Heart right ventricle (tissue), 16 donors: ENCODE measurements at regions not wholly inside any gene's neighbourhood (a gene's known extent, or its start where the extent isn't known, plus 50 kb on each side); places are given as distances from the start of the nearest gene placed in this dataset.

ENCODE experiments used
- ATAC-seq, 8 donors: fragments of 200-7000 bp; cut with Tn5 transposase; one replicate each; pipeline ENCODE4 v1.9.1; 2020; ENCODE audit warnings: mild to moderate bottlenecking in 8 of 8, moderate library complexity in 8 of 8, moderate number of reproducible peaks in 1 of 8
- DNase-seq, 2 donors: peaks; one replicate each; pipeline ENCODE4 v3.0.0-alpha.2; 2020
- H3K27ac ChIP-seq, 10 donors: fragments of 200-600 bp; sonication (generic) in 2 of 10; one replicate each; pipeline versions ENCODE4 v1.5.0 to v1.8.0; 2020 to 2022; ENCODE audit warnings: mild to moderate bottlenecking in 3 of 10
- H3K27me3 ChIP-seq, 7 donors: fragments of 200-600 bp; one replicate each; pipeline ENCODE4 v1.8.0; 2021 to 2022; ENCODE audit warnings: mild to moderate bottlenecking in 2 of 7
- H3K36me3 ChIP-seq, 9 donors: fragments of 200-600 bp; sonication (generic) in 1 of 9; one replicate each; pipeline versions ENCODE4 v1.5.0 to v1.8.0; 2020 to 2022; ENCODE audit warnings: mild to moderate bottlenecking in 2 of 9
- H3K4me1 ChIP-seq, 9 donors: fragments of 200-600 bp; sonication (generic) in 1 of 9; one replicate each; pipeline versions ENCODE4 v1.5.0 to v1.8.0; 2020 to 2022; ENCODE audit warnings: mild to moderate bottlenecking in 4 of 9
- H3K4me3 ChIP-seq, 10 donors: fragments of 200-600 bp; sonication (generic) in 2 of 10; one replicate each; pipeline versions ENCODE4 v1.5.0 to v1.8.0; 2020 to 2022; ENCODE audit warnings: mild to moderate bottlenecking in 7 of 10, moderate library complexity in 2 of 10
- H3K9me3 ChIP-seq, 11 donors: fragments of 200-600 bp in 10 of 11; sonication (generic) in 2 of 11; one replicate each; pipeline versions ENCODE4 v1.5.0 to v1.8.0; 2013 to 2022; ENCODE audit warnings: mild to moderate bottlenecking in 2 of 11, control low read depth in 1 of 11, moderate library complexity in 1 of 11
- CTCF ChIP-seq, 9 donors: fragments of 200-600 bp; sonication (generic) in 2 of 9; IDR thresholded peaks; one replicate each; pipeline versions ENCODE4 v1.5.0 to v1.8.0; 2021 to 2022; ENCODE audit warnings: antibody characterized with exemption in 9 of 9, mild to moderate bottlenecking in 5 of 9, moderate library complexity in 1 of 9
- WGBS, 2 donors: extraction: QIAGEN DNeasy Blood & Tissue Kit; methylation state at CpG; one replicate each; pipeline ENCODE4 v1.1.7; 2013; ENCODE audit warnings: inconsistent platforms in 1 of 2; 5-methylcytosine and 5-hydroxymethylcytosine counted together
- intact Hi-C, 10 donors: fragments of 100-400 bp; cut with DNase I; formaldehyde crosslinking; loops; one replicate each; pipeline versions ENCODE4 v1.11.1 to v1.14.2; 2022
- donor health status: Arrhythmogenic right ventricular cardiomyopathy.
- donor health status: ischemic (EF 13 %, LVEDD 7.1; RV severe dilation, severe dysfunction).
- donor health status: healthy with polysubstance abuse.
- donor health status: DM: no; HTN: yes; CAD: no.
- donor health status: DM: no; HTN: no; CAD: no.
- donor health status: ischemic (EF 25% LVEDD 6.9; RV normal size, moderate dysfunction).
- donor health status: ischemic (EF 25% LVEDD 5.7; RV mildly dilated, moderate dysfunction).
- donor health status: healthy.
- donor health status: DM: yes; HTN: yes; CAD: no.
- donor health status: Ischemic cardiomyopathy.
- donor health status: ischemic (EF 35%, LVEDD 5.7; RV mildly dilated, moderate dysfunction).
- donor health status: nonischemic (EF 11% LVEDD 7.7; RV severe dilation, severe dysfunction).
- donor health status: DM: yes; HTN: yes; CAD: no.
- donor health status: PGD.
- donor health status: ischemic (EF 29% LVEDD 5.4; RV normal size, mild dysfunction).
- donor health status: nonischemic (EF 23%, LVEDD 6.1; RV moderate dilation, normal function).

- Histone ChIP-seq H3K27ac (peak overlapping the region in 1 of 10 donors; percentile 18), H3K9me3 (no peaks in the 10 kb centered on the region), H3K4me1 (peaks cover 13 to 42% (median 31%) of the 10 kb centered on the region in 9 donors), H3K36me3 (no peaks in the 10 kb centered on the region), H3K4me3 (no peak overlapping the region), H3K27me3 (no peaks in the 10 kb centered on the region)
- DNase-seq, result no peak
- 69 to 75% methylated on average over 7 of the region's 7 CpGs for WGBS, 2 donors
- no peak for TF ChIP-seq CTCF (IDR thresholded peaks at IDR 0.05)
- ATAC-seq, result no peak
- intact Hi-C loops, result loop anchor here in 1 of 10 donors (10.0 kb wide), 1 partner anchor 113 kb away; no protein-coding TSS in a partner anchor
Measured at GRCh38 chr14:76941544-76941943, 87.0 kb downstream of the IRF2BPL start.

- Histone ChIP-seq H3K4me3 (no peak overlapping the region), H3K36me3 (no peaks in the 10 kb centered on the region), H3K27me3 (no peaks in the 10 kb centered on the region), H3K4me1 (peaks cover 13 to 42% (median 31%) of the 10 kb centered on the region in 9 donors), H3K9me3 (no peaks in the 10 kb centered on the region), H3K27ac (peak overlapping the region in 2 of 10 donors; percentile 15 to 26)
- TF ChIP-seq CTCF (IDR thresholded peaks at IDR 0.05), result no peak
- ATAC-seq (no peak), DNase-seq (no peak)
- intact Hi-C loops, result loop anchor here in 1 of 10 donors (10.0 kb wide), 1 partner anchor 115 kb away; no protein-coding TSS in a partner anchor
- 66 to 81% methylated on average over 8 of the region's 8 CpGs for WGBS, 2 donors
Measured at GRCh38 chr14:76940021-76940760, 88.3 kb downstream of the IRF2BPL start.

GRCh38 chr14:76939015-76939742 lies 89.3 kb downstream of the IRF2BPL start:
- no peak for TF ChIP-seq CTCF (IDR thresholded peaks at IDR 0.05)
- Histone ChIP-seq H3K27ac (peak overlapping the region in 1 of 10 donors; percentile 26), H3K9me3 (no peaks in the 10 kb centered on the region), H3K36me3 (no peaks in the 10 kb centered on the region), H3K4me3 (no peak overlapping the region), H3K4me1 (peaks cover 13 to 42% (median 31%) of the 10 kb centered on the region in 9 donors), H3K27me3 (no peaks in the 10 kb centered on the region)
- DNase-seq (no peak), ATAC-seq (no peak)
- intact Hi-C loops, result no loop called here
- WGBS, 2 donors, result 73 to 78% methylated on average over 10 of the region's 10 CpGs

DNA sequence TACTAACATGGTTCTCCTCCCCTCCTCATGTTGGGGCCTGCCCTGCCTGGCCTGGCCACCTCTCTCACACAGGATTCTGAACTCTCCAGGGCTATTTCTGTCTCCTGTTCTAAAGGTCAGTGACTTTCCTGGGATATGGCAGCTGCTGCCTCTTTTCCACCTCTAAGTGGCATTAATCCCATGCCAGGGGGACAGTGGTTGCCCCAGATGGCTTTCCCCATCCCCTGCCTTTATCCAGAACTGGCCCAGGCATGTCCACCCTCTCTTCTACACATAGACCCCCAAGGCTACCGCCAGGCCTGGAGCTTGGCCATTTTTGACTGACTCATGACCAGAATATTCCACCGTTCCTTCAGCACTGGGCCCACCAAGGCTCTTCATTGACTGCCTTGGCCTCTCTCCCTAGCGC lies 90.4 kb downstream of the IRF2BPL start:
- no peak for TF ChIP-seq CTCF (IDR thresholded peaks at IDR 0.05)
- Histone ChIP-seq H3K36me3 (no peaks in the 10 kb centered on the region), H3K4me3 (no peak overlapping the region), H3K27me3 (no peaks in the 10 kb centered on the region), H3K27ac (peak overlapping the region in 9 of 10 donors; percentile 8 to 74 (median 68)), H3K9me3 (no peaks in the 10 kb centered on the region), H3K4me1 (peaks cover 13 to 42% (median 31%) of the 10 kb centered on the region in 9 donors)
- WGBS, 2 donors, result 62 to 66% methylated on average over 3 of the region's 3 CpGs
- intact Hi-C loops, result no loop called here
- DNase-seq (no peak), ATAC-seq (peak in 6 of 8 donors; percentile 24 to 78 (median 50))
